Trophoblast cell (in vitro differentiated cells and primary cell): ENCODE measurements at regions not wholly inside any gene's neighbourhood (a gene's known extent, or its start where the extent isn't known, plus 50 kb on each side); places are given as distances from the start of the nearest gene placed in this dataset.

ENCODE experiments used
- DNase-seq, 2 donors: peaks; one replicate each; pipeline ENCODE4 v3.0.0-alpha.2; 2016
- H2AFZ ChIP-seq: 2 replicates; pipeline ENCODE4 v1.6.1; 2013; ENCODE audit warnings: low read length, moderate library complexity, mild to moderate bottlenecking; ENCODE audit not compliant: insufficient read depth, poor library complexity
- H2AK5ac ChIP-seq: 2 replicates; pipeline ENCODE4 v1.6.1; 2013; ENCODE audit warnings: mild to moderate bottlenecking, low read length
- H2BK120ac ChIP-seq: 2 replicates; pipeline ENCODE4 v1.6.1; 2013; ENCODE audit warnings: low read length, mild to moderate bottlenecking, moderate library complexity; ENCODE audit not compliant: insufficient read depth, poor library complexity
- H2BK12ac ChIP-seq: 2 replicates; pipeline ENCODE4 v1.6.1; 2013; ENCODE audit warnings: mild to moderate bottlenecking, low read length, moderate library complexity
- H2BK5ac ChIP-seq: 2 replicates; pipeline ENCODE4 v1.6.1; 2013; ENCODE audit warnings: low read length, low read depth, moderate library complexity, mild to moderate bottlenecking; ENCODE audit not compliant: poor library complexity
- H3K14ac ChIP-seq: 2 replicates; pipeline ENCODE4 v1.6.1; 2013; ENCODE audit warnings: mild to moderate bottlenecking, low read length
- H3K18ac ChIP-seq: 2 replicates; pipeline ENCODE4 v1.6.1; 2013; ENCODE audit warnings: mild to moderate bottlenecking, low read length
- H3K23ac ChIP-seq: 2 replicates; pipeline ENCODE4 v1.6.1; 2013; ENCODE audit warnings: low read length
- H3K27ac ChIP-seq: 2 replicates; pipeline ENCODE4 v1.5.1; 2013; ENCODE audit warnings: low read depth, mild to moderate bottlenecking, inconsistent platforms, low read length, moderate library complexity
- H3K27me3 ChIP-seq: 2 replicates; pipeline ENCODE4 v1.6.1; 2013; ENCODE audit warnings: inconsistent platforms, mild to moderate bottlenecking, low read length, moderate library complexity; ENCODE audit not compliant: insufficient read depth
- H3K36me3 ChIP-seq, 2 experiments: 1 replicate in 1 of 2; 2 replicates in 1 of 2; pipeline ENCODE4 v1.6.1; 2013; ENCODE audit warnings: low read length in 2 of 2, mild to moderate bottlenecking in 2 of 2, moderate library complexity in 1 of 2; ENCODE audit not compliant: insufficient read depth in 2 of 2, control insufficient read depth in 1 of 2
- H3K4ac ChIP-seq: 2 replicates; pipeline ENCODE4 v1.6.1; 2013; ENCODE audit warnings: low read depth, mild to moderate bottlenecking, low read length, moderate library complexity
- H3K4me1 ChIP-seq, 2 experiments: 1 replicate in 1 of 2; 2 replicates in 1 of 2; pipeline ENCODE4 v1.6.1; 2013; ENCODE audit warnings: low read length in 2 of 2, mild to moderate bottlenecking in 2 of 2, moderate library complexity in 1 of 2; ENCODE audit not compliant: insufficient read depth in 2 of 2, control insufficient read depth in 1 of 2
- H3K4me2 ChIP-seq: 2 replicates; pipeline ENCODE4 v1.6.1; 2013; ENCODE audit warnings: inconsistent platforms, mild to moderate bottlenecking, low read length, moderate library complexity
- H3K4me3 ChIP-seq: 2 replicates; pipeline ENCODE4 v1.5.1; 2013; ENCODE audit warnings: mild to moderate bottlenecking, low read depth, low read length, inconsistent platforms
- H3K79me1 ChIP-seq: one replicate; pipeline ENCODE4 v1.6.1; 2013; ENCODE audit warnings: low read length
- H3K79me2 ChIP-seq: 2 replicates; pipeline ENCODE4 v1.6.1; 2013; ENCODE audit warnings: low read length, mild to moderate bottlenecking; ENCODE audit not compliant: control insufficient read depth, insufficient read depth, poor library complexity
- H3K9ac ChIP-seq: 2 replicates; pipeline ENCODE4 v1.6.1; 2013; ENCODE audit warnings: mild to moderate bottlenecking, low read length
- H3K9me3 ChIP-seq: 2 replicates; pipeline ENCODE4 v1.6.1; 2013; ENCODE audit warnings: low read depth, mild to moderate bottlenecking, control low read depth, inconsistent platforms, low read length; ENCODE audit not compliant: insufficient read depth
- H4K12ac ChIP-seq: 2 replicates; pipeline ENCODE4 v1.6.1; 2013; ENCODE audit warnings: low read depth, mild to moderate bottlenecking, low read length, moderate library complexity
- H4K8ac ChIP-seq: 2 replicates; pipeline ENCODE4 v1.6.1; 2013; ENCODE audit warnings: low read depth, mild to moderate bottlenecking, low read length, moderate library complexity
- H4K91ac ChIP-seq: one replicate; pipeline ENCODE4 v1.6.1; 2013; ENCODE audit warnings: low read depth, mild to moderate bottlenecking, low read length, moderate library complexity
- WGBS: extraction: QIAGEN DNeasy Blood & Tissue Kit; methylation state at CpG from one replicate; pipeline ENCODE4 v1.1.7; 2013; ENCODE audit warnings: missing lambda C conversion rate; ENCODE audit not compliant: insufficient read length, insufficient coverage; ENCODE audit errors: extremely low coverage; 5-methylcytosine and 5-hydroxymethylcytosine counted together

DNA sequence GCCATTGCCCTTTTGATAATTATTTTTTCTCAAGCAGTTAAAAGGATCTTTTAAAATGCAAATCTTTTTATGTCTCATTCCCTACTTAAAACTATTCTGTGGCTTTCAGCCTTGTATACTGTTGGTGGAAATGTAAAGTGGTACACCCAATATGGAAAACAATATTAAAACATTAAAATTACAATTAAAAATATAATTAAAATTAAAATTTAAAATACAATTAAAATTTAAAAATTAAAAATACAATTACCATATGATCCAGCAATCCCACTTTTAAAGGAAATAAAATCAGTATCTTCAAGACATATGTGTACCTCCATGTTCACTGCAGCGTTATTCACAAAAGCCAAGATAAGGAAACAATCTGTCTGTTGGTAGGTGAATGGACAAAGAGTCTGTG lies 340.8 kb upstream of the TOM1L1 start:
- Histone ChIP-seq H3K27me3 (no peaks in the 10 kb centered on the region), H3K36me3 (no peaks in the 10 kb centered on the region), H3K18ac (no peak overlapping the region), H4K91ac (no peak overlapping the region), H4K8ac (no peak overlapping the region), H3K27ac (no peak overlapping the region), H3K14ac (no peak overlapping the region), H2AFZ (no peak overlapping the region), H2BK5ac (no peak overlapping the region), H3K79me2 (no peaks in the 10 kb centered on the region), H2BK12ac (no peak overlapping the region), H3K4me3 (no peak overlapping the region), H3K4ac (no peak overlapping the region), H3K4me1 (no peaks in the 10 kb centered on the region), H4K12ac (no peak overlapping the region), H3K4me2 (no peak overlapping the region), H3K9ac (no peak overlapping the region), H3K23ac (no peak overlapping the region), H3K9me3 (no peaks in the 10 kb centered on the region), H3K79me1 (no peaks in the 10 kb centered on the region), H2AK5ac (no peak overlapping the region), H2BK120ac (no peak overlapping the region)
- WGBS, result no CpG with 5 or more reads among the region's 1 CpG
- DNase-seq, result no peak

GRCh38 chr17:54608634-54609155 lies 292.0 kb upstream of the TOM1L1 start:
- Histone ChIP-seq H3K9ac (no peak overlapping the region), H2AK5ac (no peak overlapping the region), H2BK120ac (no peak overlapping the region), H3K9me3 (peaks cover 5% of the 10 kb centered on the region), H3K4ac (no peak overlapping the region), H4K91ac (no peak overlapping the region), H2BK12ac (no peak overlapping the region), H3K14ac (no peak overlapping the region), H2AFZ (no peak overlapping the region), H3K18ac (no peak overlapping the region), H3K36me3 (no peaks in the 10 kb centered on the region), H3K4me1 (no peaks in the 10 kb centered on the region), H3K27ac (no peak overlapping the region), H2BK5ac (no peak overlapping the region), H4K8ac (no peak overlapping the region), H3K4me3 (no peak overlapping the region), H3K27me3 (no peaks in the 10 kb centered on the region), H3K79me2 (no peaks in the 10 kb centered on the region), H4K12ac (no peak overlapping the region), H3K23ac (no peak overlapping the region), H3K79me1 (no peaks in the 10 kb centered on the region), H3K4me2 (no peak overlapping the region)
- DNase-seq, result no peak
- WGBS, result no CpG with 5 or more reads among the region's 1 CpG

DNA sequence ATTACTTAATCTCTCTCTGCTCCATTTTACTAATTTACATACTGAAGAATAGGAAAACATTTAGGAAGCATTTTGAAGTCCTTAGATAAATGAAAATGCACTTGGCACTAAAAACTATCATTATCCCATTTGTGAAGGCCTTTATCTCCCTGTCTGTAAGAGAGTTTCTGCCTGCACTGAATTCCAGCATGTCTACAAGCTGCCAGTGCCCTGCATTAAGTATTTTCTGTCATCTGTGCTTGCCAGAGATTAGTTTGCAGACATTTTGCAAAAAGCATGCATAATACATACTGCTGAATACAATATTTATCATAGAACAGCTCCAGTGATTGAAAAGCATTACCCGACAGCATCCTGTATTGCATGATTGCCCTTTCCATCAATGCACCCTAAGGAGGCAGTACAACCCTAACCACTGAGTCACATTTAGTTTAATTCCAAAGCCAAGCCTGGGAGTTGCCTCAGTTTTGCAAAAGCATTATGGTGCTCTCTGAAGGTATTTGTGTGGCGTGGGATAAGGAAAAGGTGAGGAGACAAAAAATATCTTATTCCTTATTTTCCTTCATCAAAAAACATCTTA lies 280.2 kb upstream of the TOM1L1 start:
- H2BK5ac ChIP-seq, result no peak overlapping the region
- DNase-seq, result no peak
- no peak overlapping the region for H3K4me2 ChIP-seq
- no peaks in the 10 kb centered on the region for H3K79me1 ChIP-seq
- H2BK12ac ChIP-seq, result no peak overlapping the region
- H3K9ac ChIP-seq, result no peak overlapping the region
- no peak overlapping the region for H4K91ac ChIP-seq
- H2BK120ac ChIP-seq, result no peak overlapping the region
- no peak overlapping the region for H4K12ac ChIP-seq
- H2AFZ ChIP-seq, result no peak overlapping the region
- H4K8ac ChIP-seq, result no peak overlapping the region
- no peaks in the 10 kb centered on the region for H3K9me3 ChIP-seq
- no peak overlapping the region for H3K4ac ChIP-seq
- no peak overlapping the region for H2AK5ac ChIP-seq
- no peaks in the 10 kb centered on the region for H3K79me2 ChIP-seq
- no peak overlapping the region for H3K4me3 ChIP-seq
- no CpG with 5 or more reads among the region's 2 CpGs for WGBS
- no peak overlapping the region for H3K23ac ChIP-seq
- H3K27me3 ChIP-seq, result no peaks in the 10 kb centered on the region
- no peaks in the 10 kb centered on the region for H3K36me3 ChIP-seq
- H3K18ac ChIP-seq, result no peak overlapping the region
- H3K27ac ChIP-seq, result no peak overlapping the region
- no peaks in the 10 kb centered on the region for H3K4me1 ChIP-seq
- H3K14ac ChIP-seq, result no peak overlapping the region

GRCh38 chr17:54623746-54624145 lies 276.9 kb upstream of the TOM1L1 start:
- H2BK5ac ChIP-seq, result no peak overlapping the region
- no peak overlapping the region for H2AFZ ChIP-seq
- no peaks in the 10 kb centered on the region for H3K27me3 ChIP-seq
- H3K23ac ChIP-seq, result no peak overlapping the region
- H3K79me1 ChIP-seq, result no peaks in the 10 kb centered on the region
- H3K9ac ChIP-seq, result no peak overlapping the region
- no peak overlapping the region for H4K12ac ChIP-seq
- H3K18ac ChIP-seq, result no peak overlapping the region
- no peaks in the 10 kb centered on the region for H3K36me3 ChIP-seq
- no peak overlapping the region for H3K4ac ChIP-seq
- no peak overlapping the region for H3K27ac ChIP-seq
- H4K8ac ChIP-seq, result no peak overlapping the region
- no peaks in the 10 kb centered on the region for H3K4me1 ChIP-seq
- no peak overlapping the region for H2AK5ac ChIP-seq
- no peaks in the 10 kb centered on the region for H3K79me2 ChIP-seq
- H2BK12ac ChIP-seq, result no peak overlapping the region
- H3K4me2 ChIP-seq, result no peak overlapping the region
- H3K9me3 ChIP-seq, result no peaks in the 10 kb centered on the region
- H4K91ac ChIP-seq, result no peak overlapping the region
- no CpG with 5 or more reads among the region's 6 CpGs for WGBS
- H2BK120ac ChIP-seq, result no peak overlapping the region
- H3K14ac ChIP-seq, result no peak overlapping the region
- no peak for DNase-seq
- no peak overlapping the region for H3K4me3 ChIP-seq
